ENCODE measurements at regions not wholly inside any gene's neighbourhood (a gene's known extent, or its start where the extent isn't known, plus 50 kb on each side); places are given as distances from the start of the nearest gene placed in this dataset.

- Histone ChIP-seq H3K4me1 (ENCODE audit: control insufficient read depth in 1 of 2, insufficient read depth in 2 of 2, low read depth in 1 of 2, low read length in 1 of 2) (no peaks in the 10 kb centered on the region), H3K79me2 (ENCODE audit: insufficient read depth) (no peaks in the 10 kb centered on the region), H3K27me3 (ENCODE audit: insufficient read depth) (no peaks in the 10 kb centered on the region), H3K4me3 (ENCODE audit: low read depth in 2 of 2, low read length in 1 of 2) (no peak overlapping the region), H2AFZ (ENCODE audit: low read depth) (no peak overlapping the region), H4K20me1 (ENCODE audit: insufficient read depth) (no peaks in the 10 kb centered on the region), H3K27ac (ENCODE audit: low read depth in 2 of 2, low read length in 1 of 2) (no peak overlapping the region), H3K9me3 (no peaks in the 10 kb centered on the region), H3K4me2 (no peak overlapping the region), H3K9ac (no peak overlapping the region), H3K36me3 (replicated peaks in 1 of 2; ENCODE audit: control insufficient read depth in 1 of 2, insufficient read depth in 2 of 2, low read length in 1 of 2) (no peaks in the 10 kb centered on the region), H3K9me2 (no peaks in the 10 kb centered on the region), H3F3A (replicated peaks; ENCODE audit: insufficient read depth) (no peaks in the 10 kb centered on the region)
- TF ChIP-seq MXI1 (IDR thresholded peaks at IDR 0.05; ENCODE audit: low read depth, low read length) (no peak), EP300 (IDR thresholded peaks at IDR 0.05; ENCODE audit: borderline replicate concordance in 1 of 2, low read depth in 1 of 2, low read length in 1 of 2) (no peak), FOXJ3 (CRISPR knock-in tag; IDR thresholded peaks at IDR 0.05) (no peak), USF1 (IDR thresholded peaks at IDR 0.05; ENCODE audit: borderline replicate concordance, low read depth) (no peak), TEAD4 (IDR thresholded peaks at IDR 0.05; ENCODE audit: borderline replicate concordance, insufficient read depth) (no peak), TCF12 (IDR thresholded peaks at IDR 0.05) (no peak), EZH2phosphoT487 (IDR thresholded peaks at IDR 0.05; ENCODE audit: borderline replicate concordance, low read depth) (no peak), NFIC (IDR thresholded peaks at IDR 0.05; ENCODE audit: borderline replicate concordance) (no peak)
- TF ChIP-seq, protein P1, sequence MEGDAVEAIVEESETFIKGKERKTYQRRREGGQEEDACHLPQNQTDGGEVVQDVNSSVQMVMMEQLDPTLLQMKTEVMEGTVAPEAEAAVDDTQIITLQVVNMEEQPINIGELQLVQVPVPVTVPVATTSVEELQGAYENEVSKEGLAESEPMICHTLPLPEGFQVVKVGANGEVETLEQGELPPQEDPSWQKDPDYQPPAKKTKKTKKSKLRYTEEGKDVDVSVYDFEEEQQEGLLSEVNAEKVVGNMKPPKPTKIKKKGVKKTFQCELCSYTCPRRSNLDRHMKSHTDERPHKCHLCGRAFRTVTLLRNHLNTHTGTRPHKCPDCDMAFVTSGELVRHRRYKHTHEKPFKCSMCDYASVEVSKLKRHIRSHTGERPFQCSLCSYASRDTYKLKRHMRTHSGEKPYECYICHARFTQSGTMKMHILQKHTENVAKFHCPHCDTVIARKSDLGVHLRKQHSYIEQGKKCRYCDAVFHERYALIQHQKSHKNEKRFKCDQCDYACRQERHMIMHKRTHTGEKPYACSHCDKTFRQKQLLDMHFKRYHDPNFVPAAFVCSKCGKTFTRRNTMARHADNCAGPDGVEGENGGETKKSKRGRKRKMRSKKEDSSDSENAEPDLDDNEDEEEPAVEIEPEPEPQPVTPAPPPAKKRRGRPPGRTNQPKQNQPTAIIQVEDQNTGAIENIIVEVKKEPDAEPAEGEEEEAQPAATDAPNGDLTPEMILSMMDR (IDR thresholded peaks at IDR 0.05) = no peak
- TF ChIP-seq, protein P2, sequence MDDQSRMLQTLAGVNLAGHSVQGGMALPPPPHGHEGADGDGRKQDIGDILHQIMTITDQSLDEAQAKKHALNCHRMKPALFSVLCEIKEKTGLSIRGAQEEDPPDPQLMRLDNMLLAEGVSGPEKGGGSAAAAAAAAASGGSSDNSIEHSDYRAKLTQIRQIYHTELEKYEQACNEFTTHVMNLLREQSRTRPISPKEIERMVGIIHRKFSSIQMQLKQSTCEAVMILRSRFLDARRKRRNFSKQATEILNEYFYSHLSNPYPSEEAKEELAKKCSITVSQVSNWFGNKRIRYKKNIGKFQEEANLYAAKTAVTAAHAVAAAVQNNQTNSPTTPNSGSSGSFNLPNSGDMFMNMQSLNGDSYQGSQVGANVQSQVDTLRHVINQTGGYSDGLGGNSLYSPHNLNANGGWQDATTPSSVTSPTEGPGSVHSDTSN (IDR thresholded peaks at IDR 0.05) = no peak
- TF ChIP-seq, protein P3, sequence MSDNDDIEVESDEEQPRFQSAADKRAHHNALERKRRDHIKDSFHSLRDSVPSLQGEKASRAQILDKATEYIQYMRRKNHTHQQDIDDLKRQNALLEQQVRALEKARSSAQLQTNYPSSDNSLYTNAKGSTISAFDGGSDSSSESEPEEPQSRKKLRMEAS (IDR thresholded peaks at IDR 0.05; ENCODE audit: low read depth) = no peak
- CTCF ChIA-PET = no interaction called here
- 4% methylated on average over 1 of the region's 1 CpG for WGBS (ENCODE audit: low lambda C conversion rate)
- POLR2A ChIA-PET = no interaction called here
- DNase-seq = no peak
Observed at GRCh38 chr2:142321706-142322280, 191.0 kb upstream of the LRP1B start.

- Histone ChIP-seq H3K9me3 (no peaks in the 10 kb centered on the region), H3K9me2 (no peaks in the 10 kb centered on the region), H4K20me1 (ENCODE audit: insufficient read depth) (no peaks in the 10 kb centered on the region), H3K27me3 (ENCODE audit: insufficient read depth) (no peaks in the 10 kb centered on the region), H3K36me3 (replicated peaks in 1 of 2; ENCODE audit: control insufficient read depth in 1 of 2, insufficient read depth in 2 of 2, low read length in 1 of 2) (no peaks in the 10 kb centered on the region), H3K4me1 (ENCODE audit: control insufficient read depth in 1 of 2, insufficient read depth in 2 of 2, low read depth in 1 of 2, low read length in 1 of 2) (no peaks in the 10 kb centered on the region), H3K27ac (ENCODE audit: low read depth in 2 of 2, low read length in 1 of 2) (no peak overlapping the region), H3F3A (replicated peaks; ENCODE audit: insufficient read depth) (no peaks in the 10 kb centered on the region), H3K79me2 (ENCODE audit: insufficient read depth) (no peaks in the 10 kb centered on the region), H3K4me3 (ENCODE audit: low read depth in 2 of 2, low read length in 1 of 2) (no peak overlapping the region), H3K4me2 (no peak overlapping the region), H2AFZ (ENCODE audit: low read depth) (no peak overlapping the region), H3K9ac (no peak overlapping the region)
- WGBS (ENCODE audit: low lambda C conversion rate) = 87% methylated on average over 1 of the region's 1 CpG
- ChIA-PET POLR2A (no interaction called here), CTCF (interaction anchor here (1.1 kb wide), 1 partner anchor 16 kb away, joined by 4 read pairs; no protein-coding TSS in a partner anchor)
- TF ChIP-seq RXRA (IDR thresholded peaks at IDR 0.05; ENCODE audit: borderline replicate concordance, low read depth) = no peak
- TF ChIP-seq FOXJ3 (CRISPR knock-in tag; IDR thresholded peaks at IDR 0.05) = no peak
- TF ChIP-seq JUND (IDR thresholded peaks at IDR 0.05) = no peak
- TF ChIP-seq MEF2A (IDR thresholded peaks at IDR 0.05; ENCODE audit: borderline replicate concordance, low read depth) = no peak
- TF ChIP-seq EP300 (IDR thresholded peaks at IDR 0.05; ENCODE audit: borderline replicate concordance in 1 of 2, low read depth in 1 of 2, low read length in 1 of 2) = no peak
- DNase-seq = no peak
Observed at GRCh38 chr2:142320067-142320466, 189.3 kb upstream of the LRP1B start.
